SU-DHL-6 (cell line): ENCODE measurements at regions not wholly inside any gene's neighbourhood (a gene's known extent, or its start where the extent isn't known, plus 50 kb on each side); places are given as distances from the start of the nearest gene placed in this dataset.

Experiments
- H2AFZ ChIP-seq: fragments of 200-600 bp; sonication (generic); 2 replicates; pipeline ENCODE4 v1.6.1; 2014; ENCODE audit warnings: low read depth, mild to moderate bottlenecking, moderate library complexity, mixed read lengths, antibody characterized with exemption, low read length; ENCODE audit not compliant: severe bottlenecking
- H3F3A ChIP-seq: fragments of 200-600 bp; shearing (Covaris generic); 2 replicates; pipeline ENCODE4 v1.6.0; 2016; ENCODE audit warnings: antibody characterized with exemption, mild to moderate bottlenecking; ENCODE audit not compliant: insufficient read depth
- H3K27ac ChIP-seq: fragments of 200-600 bp; sonication (generic); 2 replicates; pipeline ENCODE4 v1.5.1; 2016; ENCODE audit warnings: low read depth, mild to moderate bottlenecking, low read length, moderate library complexity, mixed read lengths
- H3K27me3 ChIP-seq: fragments of 200-600 bp; sonication (generic), shearing (Covaris generic); 2 replicates; pipeline ENCODE4 v1.6.0; 2014; ENCODE audit warnings: mild to moderate bottlenecking, low read length
- H3K36me3 ChIP-seq: fragments of 200-600 bp; sonication (generic); 2 replicates; pipeline ENCODE4 v1.6.1; 2014; ENCODE audit warnings: mild to moderate bottlenecking, low read length, mixed read lengths
- H3K4me2 ChIP-seq: fragments of 300-600, 200-600 bp; shearing (Covaris generic), sonication (generic); 2 replicates; pipeline ENCODE4 v1.6.0; 2014; ENCODE audit warnings: low read length, low read depth, mild to moderate bottlenecking; ENCODE audit not compliant: poor library complexity, severe bottlenecking
- H3K4me3 ChIP-seq: fragments of 200-600 bp; sonication (generic); 2 replicates; pipeline ENCODE4 v1.5.1; 2014; ENCODE audit warnings: antibody characterized with exemption, low read length, mild to moderate bottlenecking, mixed read lengths; ENCODE audit not compliant: insufficient read depth, poor library complexity, severe bottlenecking
- H3K79me2 ChIP-seq: fragments of 200-600 bp; sonication (generic); 2 replicates; pipeline ENCODE4 v1.6.1; 2014; ENCODE audit warnings: mild to moderate bottlenecking, low read length, moderate library complexity; ENCODE audit not compliant: insufficient read depth
- H3K9ac ChIP-seq: fragments of 200-600 bp; sonication (generic); 2 replicates; pipeline ENCODE4 v1.7.0; 2014; ENCODE audit warnings: mild to moderate bottlenecking, low read length
- H3K9me2 ChIP-seq: fragments of 200-600 bp; sonication (generic); replicated peaks from 2 replicates; pipeline ENCODE4 v1.6.1; 2014; ENCODE audit warnings: low read length; ENCODE audit not compliant: insufficient read depth
- H3K9me3 ChIP-seq: fragments of 200-600 bp; sonication (generic); 2 replicates; pipeline ENCODE4 v1.6.1; 2014; ENCODE audit warnings: low read length, mixed read lengths; ENCODE audit not compliant: insufficient read depth
- H4K20me1 ChIP-seq: fragments of 200-600 bp; sonication (generic); 2 replicates; pipeline ENCODE4 v1.6.1; 2014; ENCODE audit warnings: low read depth, mild to moderate bottlenecking, antibody characterized with exemption, low read length, moderate library complexity, mixed read lengths
- CTCF ChIP-seq: fragments of 200-600 bp; sonication (generic); IDR thresholded peaks from one replicate; pipeline ENCODE4 v1.5.1; 2017; ENCODE audit warnings: antibody characterized with exemption, mild to moderate bottlenecking, low read length, moderate library complexity; ENCODE audit not compliant: insufficient read depth, poor library complexity, severe bottlenecking
- EZH2phosphoT487 ChIP-seq: fragments of 200-600 bp; sonication (generic), shearing (Covaris generic); conservative IDR thresholded peaks from 2 replicates; pipeline ENCODE4 v1.6.1; 2018; ENCODE audit warnings: mild to moderate bottlenecking, antibody characterized with exemption, low read length, moderate library complexity, mixed read lengths

GRCh38 chr15:89399238-89400115 is 64.9 kb upstream of the POLG start:
- no peaks in the 10 kb centered on the region for H3K9me2 ChIP-seq
- H3K27me3 ChIP-seq = no peaks in the 10 kb centered on the region
- H3K4me3 ChIP-seq = peak overlapping the region; percentile 19
- peak overlapping the region; percentile 42 for H3K4me2 ChIP-seq
- H3F3A ChIP-seq = no peaks in the 10 kb centered on the region
- no peaks in the 10 kb centered on the region for H3K9me3 ChIP-seq
- no peak overlapping the region for H3K27ac ChIP-seq
- peak overlapping the region; percentile 38; the same call in 1 of the 2 replicates for H3K9ac ChIP-seq
- TF ChIP-seq CTCF (peak; percentile 74), EZH2phosphoT487 (0 out of 2 replicates have a peak, but pooled peaks have one; percentile 62)
- no peaks in the 10 kb centered on the region for H3K36me3 ChIP-seq
- no peaks in the 10 kb centered on the region for H4K20me1 ChIP-seq
- H2AFZ ChIP-seq = peak overlapping the region; percentile 38
- no peaks in the 10 kb centered on the region for H3K79me2 ChIP-seq

GRCh38 chr15:89398896-89399237 is 64.2 kb upstream of the POLG start:
- H3K9ac ChIP-seq = no peak overlapping the region
- no peaks in the 10 kb centered on the region for H3K79me2 ChIP-seq
- no peaks in the 10 kb centered on the region for H3F3A ChIP-seq
- no peak overlapping the region for H2AFZ ChIP-seq
- H3K4me2 ChIP-seq = peak overlapping the region; percentile 42
- no peak overlapping the region for H3K27ac ChIP-seq
- no peaks in the 10 kb centered on the region for H3K9me2 ChIP-seq
- no peaks in the 10 kb centered on the region for H4K20me1 ChIP-seq
- no peak overlapping the region for H3K4me3 ChIP-seq
- H3K9me3 ChIP-seq = no peaks in the 10 kb centered on the region
- H3K27me3 ChIP-seq = no peaks in the 10 kb centered on the region
- TF ChIP-seq EZH2phosphoT487 = no peak
- no peak for TF ChIP-seq CTCF
- no peaks in the 10 kb centered on the region for H3K36me3 ChIP-seq

- Histone ChIP-seq H3K79me2 (no peaks in the 10 kb centered on the region), H3K27ac (no peak overlapping the region), H3K4me3 (no peak overlapping the region), H3K4me2 (no peak overlapping the region), H3K36me3 (no peaks in the 10 kb centered on the region), H2AFZ (no peak overlapping the region), H3K27me3 (no peaks in the 10 kb centered on the region), H4K20me1 (no peaks in the 10 kb centered on the region), H3K9me3 (no peaks in the 10 kb centered on the region), H3K9me2 (no peaks in the 10 kb centered on the region), H3K9ac (no peak overlapping the region), H3F3A (no peaks in the 10 kb centered on the region)
- TF ChIP-seq CTCF = no peak
- no peak for TF ChIP-seq EZH2phosphoT487
Observed at GRCh38 chr15:89397653-89398023, 63.0 kb upstream of the POLG start.
